GM21447 (cell line): ENCODE measurements at regions not wholly inside any gene's neighbourhood (a gene's known extent, or its start where the extent isn't known, plus 50 kb on each side); places are given as distances from the start of the nearest gene placed in this dataset.

Experiments
- ATAC-seq: cut with Tn5 transposase; IDR thresholded peaks from one replicate; pipeline ENCODE4 v1.9.1; 2021; ENCODE audit not compliant: unreplicated experiment

DNA sequence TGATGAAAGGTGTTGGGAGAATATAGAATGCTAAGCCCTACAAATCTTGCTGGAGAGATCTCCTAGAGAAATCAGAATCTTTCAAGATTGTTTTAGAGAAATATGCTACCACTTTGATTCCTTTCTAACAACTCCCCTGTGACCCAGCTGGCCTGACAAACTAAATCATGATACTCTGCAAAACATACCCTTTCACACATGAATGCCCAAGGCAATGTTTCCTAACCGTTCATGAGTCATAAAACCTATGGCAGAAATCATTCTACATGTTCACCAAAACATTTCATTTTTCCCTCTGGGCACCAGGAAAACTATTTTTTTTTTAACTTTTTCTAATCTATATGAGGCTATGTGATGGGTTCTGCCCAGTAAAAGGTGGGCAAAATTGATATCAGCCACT is 77.8 kb upstream of the SETBP1 start:
- no peak for ATAC-seq

DNA sequence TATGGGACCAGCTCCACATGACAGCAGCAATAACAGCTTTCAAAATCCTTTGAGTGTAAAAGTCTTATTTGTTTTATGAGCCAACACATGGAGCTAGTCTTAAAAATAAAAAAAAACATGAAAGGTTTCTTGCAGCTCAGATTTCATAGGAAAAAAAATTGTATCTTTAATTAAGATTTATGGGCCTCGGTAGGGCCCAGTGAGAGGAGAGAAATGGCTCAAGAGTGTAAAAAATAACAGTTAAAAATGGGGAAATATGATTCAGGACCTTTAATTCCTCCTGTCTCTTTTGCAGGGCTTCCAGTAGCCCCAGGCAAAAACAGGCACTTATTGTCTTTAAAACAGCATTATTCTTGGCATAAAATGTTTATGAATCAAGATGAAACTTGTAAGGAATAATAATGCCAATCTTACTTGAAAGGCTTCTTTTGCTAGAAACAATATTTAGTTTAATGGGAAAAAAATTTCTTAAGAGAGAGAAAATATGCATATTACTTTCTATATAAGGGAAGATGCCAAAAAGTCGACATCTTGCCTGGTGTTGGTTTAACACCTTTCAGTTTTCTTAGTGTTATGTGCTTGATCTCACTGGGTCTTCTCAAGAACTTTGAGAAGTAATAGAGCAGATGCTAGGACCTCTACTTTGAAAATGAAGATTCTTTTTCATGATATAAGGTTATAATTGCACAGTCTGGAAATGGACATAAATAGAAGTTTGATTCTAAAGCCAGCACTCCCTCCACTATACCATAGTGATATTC is 71.3 kb upstream of the SETBP1 start:
- no peak for ATAC-seq

DNA sequence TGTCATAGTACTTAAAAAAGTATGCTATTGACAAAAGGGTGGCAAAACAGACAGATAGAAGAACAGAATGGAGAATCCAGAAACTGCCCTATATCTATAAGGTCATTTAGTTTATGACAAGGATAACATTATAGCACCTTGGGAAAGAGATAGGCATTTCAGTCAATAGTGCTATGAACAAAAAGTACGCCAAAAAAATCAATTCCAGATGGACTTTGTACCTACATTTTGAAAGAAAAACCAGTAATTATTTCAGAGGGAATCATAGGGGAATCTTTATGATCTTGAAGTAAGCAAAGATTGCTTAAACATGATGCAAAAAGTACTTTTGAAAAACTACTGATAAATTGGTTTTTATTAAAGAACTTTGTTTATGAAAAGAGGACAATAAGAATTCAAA is 59.9 kb upstream of the SETBP1 start:
- no peak for ATAC-seq

DNA sequence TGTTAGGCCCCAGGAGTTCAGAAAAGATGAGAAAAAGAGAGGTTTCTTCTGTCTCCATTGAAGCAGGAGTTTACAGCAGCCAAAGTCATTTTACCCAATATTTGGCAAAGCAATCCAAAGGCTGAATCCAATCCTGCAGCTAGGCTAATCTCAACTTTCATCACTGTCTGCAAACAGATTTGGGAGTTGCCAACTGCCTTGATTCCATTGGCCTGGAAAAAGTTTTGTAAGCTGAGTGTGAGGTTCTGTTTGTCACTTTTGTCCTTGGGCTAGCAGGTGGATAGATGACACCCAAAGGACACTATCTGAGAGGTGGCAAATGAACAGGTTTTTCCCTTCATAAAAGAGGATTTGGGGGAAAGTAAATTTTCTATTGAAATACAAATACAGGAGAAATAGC is 56.6 kb upstream of the SETBP1 start:
- no peak for ATAC-seq

DNA sequence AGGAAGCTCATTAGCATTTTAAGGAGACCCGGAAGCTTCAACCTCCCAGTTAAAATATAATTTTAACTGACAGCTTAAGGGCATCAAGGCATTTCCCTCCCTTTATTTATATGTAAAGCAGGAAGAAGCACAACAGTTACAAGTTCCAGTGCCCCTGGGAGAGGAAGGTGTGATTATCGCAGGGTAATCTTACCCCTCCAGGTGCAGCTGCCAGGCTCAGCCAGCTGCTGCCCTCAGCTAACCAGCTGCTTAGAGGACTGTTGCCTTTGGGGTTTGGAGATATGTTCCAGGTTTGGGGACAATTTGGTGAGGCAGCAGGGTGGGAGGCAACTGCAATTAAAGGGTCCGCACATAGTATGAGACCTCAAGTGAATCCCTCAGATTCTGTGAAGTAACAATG is 55.3 kb upstream of the SETBP1 start:
- no peak for ATAC-seq

DNA sequence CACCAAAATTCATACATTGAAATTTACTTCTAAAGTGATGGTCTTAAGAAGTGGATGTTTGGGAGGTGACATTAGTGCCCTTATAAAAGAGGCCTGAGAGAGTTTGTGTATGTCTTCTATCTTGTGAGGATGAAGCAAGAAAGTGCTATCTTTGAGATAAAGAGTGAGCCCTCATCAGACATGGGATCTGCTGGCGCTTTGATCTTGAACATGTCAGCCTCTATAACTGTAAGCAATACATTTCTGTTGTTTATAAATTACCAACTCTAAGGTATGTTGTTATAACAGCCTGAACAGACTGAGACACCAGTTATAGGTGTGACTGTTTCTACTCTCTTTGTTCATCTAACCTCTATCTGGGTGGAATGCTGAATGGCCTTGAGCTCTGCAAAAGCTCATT is 54.5 kb upstream of the SETBP1 start:
- no peak for ATAC-seq

DNA sequence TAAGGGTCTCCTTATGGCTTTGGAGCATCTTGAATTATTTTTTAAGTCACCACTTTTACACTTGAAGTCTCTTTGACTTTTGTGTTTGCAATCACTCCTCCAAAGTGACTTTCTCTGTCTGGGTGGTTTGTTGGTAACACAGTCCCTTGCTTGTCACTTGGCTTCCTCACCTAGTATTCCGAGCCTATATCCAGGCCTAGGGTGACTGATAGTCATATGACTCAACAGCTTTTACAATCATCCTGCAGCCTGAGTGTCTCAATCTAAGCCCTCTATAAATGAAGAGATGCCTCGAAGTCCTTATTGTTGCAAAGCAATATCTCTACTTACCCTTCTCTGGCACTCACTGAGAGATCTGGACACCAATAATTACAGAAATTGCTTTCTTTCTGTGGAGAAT is 53.9 kb upstream of the SETBP1 start:
- ATAC-seq: no peak

DNA sequence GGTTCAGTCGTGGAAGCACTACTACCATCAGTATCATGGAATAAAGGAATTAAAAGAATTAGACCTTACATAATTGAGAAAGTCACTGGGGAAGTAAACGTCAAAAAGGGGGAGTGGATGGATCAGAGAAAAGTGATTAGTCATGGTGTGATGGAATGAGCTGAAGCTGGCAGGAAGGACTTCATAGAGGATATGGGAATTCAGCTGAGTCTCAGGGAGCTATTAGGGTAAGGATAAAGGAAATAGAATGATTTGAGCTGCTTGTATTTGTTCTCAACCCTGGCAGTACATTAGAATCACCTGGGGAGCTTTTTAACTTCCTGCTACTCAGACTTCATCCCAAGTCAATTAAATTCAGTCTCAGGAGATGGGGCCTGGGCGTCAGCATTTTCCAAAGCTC is 53.4 kb upstream of the SETBP1 start:
- no peak for ATAC-seq

DNA sequence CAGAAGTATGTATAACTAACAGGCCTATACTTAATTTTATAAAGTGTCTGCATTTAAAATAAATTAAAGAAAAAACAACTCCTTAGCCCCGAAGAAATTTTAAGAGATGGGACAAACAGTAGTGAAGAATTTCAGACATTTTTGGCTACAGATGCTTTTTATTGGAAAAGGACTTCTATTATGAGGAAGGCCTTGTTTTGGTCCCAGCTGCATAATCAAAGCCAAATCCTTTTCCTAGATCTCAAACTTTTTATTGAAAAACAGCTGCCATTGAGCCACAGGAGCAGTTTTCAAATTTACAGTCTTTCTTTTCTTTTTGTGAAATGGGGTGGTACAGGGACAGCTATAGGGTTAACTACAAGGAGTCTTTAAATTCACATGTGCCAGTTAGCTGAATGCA is 51.3 kb upstream of the SETBP1 start:
- ATAC-seq: no peak

DNA sequence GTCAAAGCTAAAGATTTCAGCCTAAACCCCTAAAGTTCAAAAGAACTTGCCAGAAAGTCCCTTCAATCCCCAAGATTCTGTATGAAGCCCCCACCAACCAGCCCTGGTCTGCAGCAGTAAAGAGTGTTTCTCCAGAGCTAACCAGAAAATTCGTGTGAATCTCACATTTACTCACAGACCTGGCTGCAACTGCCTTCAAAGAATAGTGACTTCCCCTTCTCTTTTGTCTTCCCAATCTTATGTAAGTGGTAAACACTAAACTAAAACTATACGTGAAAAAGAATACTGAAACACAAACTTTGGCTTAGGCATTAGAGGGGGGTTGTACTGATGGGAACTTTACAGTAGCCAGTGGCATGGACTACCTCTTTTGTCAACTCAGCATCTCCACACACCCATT is 50.6 kb upstream of the SETBP1 start:
- ATAC-seq: no peak
